SK-N-SH (cell line): ENCODE measurements at regions not wholly inside any gene's neighbourhood (a gene's known extent, or its start where the extent isn't known, plus 50 kb on each side); places are given as distances from the start of the nearest gene placed in this dataset.

Source experiments
- CTCF ChIA-PET: fragments of 300-600, 350-600 bp; formaldehyde crosslinking; extraction: SDS; loops from one replicate; lab custom pipeline; 2021; lab: Yijun Ruan, JAX
- POLR2A ChIA-PET: fragments of 350-600 bp; sonication (Branson Sonifier 250); formaldehyde crosslinking; extraction: SDS; loops from one replicate; lab custom pipeline; 2020; ENCODE audit warnings: antibody characterized with exemption, inconsistent platforms; lab: Yijun Ruan, JAX
- DNase-seq: peaks from one replicate; pipeline ENCODE4 v3.0.0; 2012
- H2AFZ ChIP-seq: fragments of 200-600 bp; sonication (generic); 2 replicates; pipeline ENCODE4 v1.8.1; 2016; ENCODE audit warnings: antibody characterized with exemption, mild to moderate bottlenecking, low read depth
- H3F3A ChIP-seq: fragments of 200-600 bp; sonication (generic); replicated peaks from 2 replicates; pipeline ENCODE3; 2016; ENCODE audit warnings: antibody characterized with exemption, mild to moderate bottlenecking; ENCODE audit not compliant: insufficient read depth
- H3K27ac ChIP-seq, 2 experiments: fragments of 200-500 bp in 1 of 2; fragments of 200-600 bp in 1 of 2; sonication (Bioruptor generic) in 1 of 2; sonication (generic), shearing (Covaris generic) in 1 of 2; 2 replicates each; pipeline versions ENCODE4 v1.5.1 to v1.6.1; 2014 to 2016; ENCODE audit warnings: low read depth in 2 of 2, inconsistent platforms in 1 of 2, low read length in 1 of 2, mild to moderate bottlenecking in 1 of 2, mixed read lengths in 1 of 2
- H3K27me3 ChIP-seq: fragments of 200-600 bp; sonication (generic), shearing (Covaris generic); 2 replicates; pipeline ENCODE4 v1.6.1; 2016; ENCODE audit warnings: mixed run types; ENCODE audit not compliant: insufficient read depth
- H3K36me3 ChIP-seq, 2 experiments: fragments of 200-500 bp in 1 of 2; fragments of 200-600 bp in 1 of 2; sonication (Bioruptor generic) in 1 of 2; sonication (generic) in 1 of 2; replicated peaks in 1 of 2; 2 replicates each; pipeline versions ENCODE3 to v1.5.1; 2014 to 2016; ENCODE audit warnings: low read length in 1 of 2, mild to moderate bottlenecking in 1 of 2; ENCODE audit not compliant: insufficient read depth in 2 of 2, control insufficient read depth in 1 of 2
- H3K4me1 ChIP-seq, 2 experiments: fragments of 200-500 bp in 1 of 2; fragments of 200-600 bp in 1 of 2; sonication (Bioruptor generic) in 1 of 2; sonication (generic), shearing (Covaris generic) in 1 of 2; 2 replicates each; pipeline versions ENCODE4 v1.5.1 to v1.6.1; 2014 to 2016; ENCODE audit warnings: low read depth in 1 of 2, low read length in 1 of 2, mixed run types in 1 of 2; ENCODE audit not compliant: insufficient read depth in 2 of 2, control insufficient read depth in 1 of 2
- H3K4me2 ChIP-seq: fragments of 200-600 bp; sonication (generic), shearing (Covaris generic); 2 replicates; pipeline ENCODE4 v1.6.1; 2017; ENCODE audit warnings: mixed run types
- H3K4me3 ChIP-seq, 2 experiments: fragments of 200-500 bp in 1 of 2; fragments of 200-600 bp in 1 of 2; sonication (Bioruptor generic) in 1 of 2; sonication (generic), shearing (Covaris generic) in 1 of 2; 2 replicates each; pipeline versions ENCODE4 v1.5.1 to v1.8.1; 2014 to 2016; ENCODE audit warnings: low read depth in 2 of 2, inconsistent platforms in 1 of 2, low read length in 1 of 2, mild to moderate bottlenecking in 1 of 2, mixed read lengths in 1 of 2, moderate library complexity in 1 of 2
- H3K79me2 ChIP-seq: fragments of 200-600 bp; sonication (generic); 2 replicates; pipeline ENCODE4 v1.8.1; 2017; ENCODE audit warnings: mild to moderate bottlenecking; ENCODE audit not compliant: insufficient read depth
- H3K9ac ChIP-seq: fragments of 200-600 bp; sonication (generic); 2 replicates; pipeline ENCODE4 v1.6.1; 2017; ENCODE audit warnings: mixed run types
- H3K9me2 ChIP-seq: fragments of 200-600 bp; sonication (generic); 2 replicates; pipeline ENCODE4 v1.6.1; 2017; ENCODE audit warnings: mixed run types
- H3K9me3 ChIP-seq: fragments of 200-600 bp; sonication (generic); 2 replicates; pipeline ENCODE4 v1.6.1; 2017; ENCODE audit warnings: mixed run types, mild to moderate bottlenecking, moderate library complexity
- H4K20me1 ChIP-seq: fragments of 200-600 bp; sonication (generic); 2 replicates; pipeline ENCODE4 v1.6.1; 2017; ENCODE audit warnings: mild to moderate bottlenecking, mixed run types; ENCODE audit not compliant: insufficient read depth
- FOXM1 ChIP-seq: IDR thresholded peaks from 2 replicates; pipeline ENCODE4 v1.4.0; 2012; ENCODE audit warnings: low read depth, mild to moderate bottlenecking
- GABPA ChIP-seq: IDR thresholded peaks from 2 replicates; pipeline ENCODE4 v1.4.0; 2012; ENCODE audit warnings: low read depth, mild to moderate bottlenecking
- NFIC ChIP-seq: IDR thresholded peaks from 2 replicates; pipeline ENCODE4 v1.4.0; 2012; ENCODE audit warnings: borderline replicate concordance
- PBX3 ChIP-seq: IDR thresholded peaks from 2 replicates; pipeline ENCODE4; 2012
- POLR2AphosphoS5 ChIP-seq: IDR thresholded peaks from 2 replicates; pipeline ENCODE4 v1.6.1; 2012; ENCODE audit warnings: low read depth, low read length
- TCF12 ChIP-seq: IDR thresholded peaks from 2 replicates; pipeline ENCODE4 v1.4.0; 2012
- TEAD4 ChIP-seq: IDR thresholded peaks from 2 replicates; pipeline ENCODE4 v1.4.0; 2012; ENCODE audit warnings: mild to moderate bottlenecking, borderline replicate concordance; ENCODE audit not compliant: insufficient read depth
- USF2 ChIP-seq: fragments of 150-350 bp; IDR thresholded peaks from 2 replicates; pipeline ENCODE4 v1.6.1; 2017; ENCODE audit warnings: antibody characterized with exemption, low read length, low read depth, borderline replicate concordance
- YY1 ChIP-seq: IDR thresholded peaks from 2 replicates; pipeline ENCODE4 v1.4.0; 2012; ENCODE audit warnings: low read depth, mild to moderate bottlenecking
- WGBS: methylation state at CpG from one replicate; pipeline ENCODE4 v1.1.6; 2017; ENCODE audit warnings: low lambda C conversion rate; 5-methylcytosine and 5-hydroxymethylcytosine counted together

- no peak for DNase-seq
- Histone ChIP-seq H3K27ac (no peak overlapping the region), H3K36me3 (no peaks in the 10 kb centered on the region), H3K4me1 (no peaks in the 10 kb centered on the region), H3K27me3 (no peaks in the 10 kb centered on the region), H3F3A (no peaks in the 10 kb centered on the region), H3K9me2 (no peaks in the 10 kb centered on the region), H2AFZ (0 out of 2 replicates have a peak overlapping the region, but pooled peaks have one; percentile 8), H4K20me1 (no peaks in the 10 kb centered on the region), H3K79me2 (no peaks in the 10 kb centered on the region), H3K4me3 (no peak overlapping the region), H3K9me3 (no peaks in the 10 kb centered on the region), H3K9ac (no peak overlapping the region), H3K4me2 (no peak overlapping the region)
- TF ChIP-seq TCF12 (no peak), YY1 (no peak), FOXM1 (no peak)
- POLR2A ChIA-PET, result interaction anchor here (1.1 kb wide), 1 partner anchor 12 kb away, joined by 5 read pairs; no protein-coding TSS in a partner anchor
- WGBS, result 82% methylated on average over 13 of the region's 13 CpGs
- CTCF ChIA-PET, result interaction anchor here (1.5 kb wide), 1 partner anchor 12 kb away, joined by 5 read pairs; no protein-coding TSS in a partner anchor
Observed at GRCh38 chr2:8159211-8159965, 522.5 kb upstream of the ID2 start.

- no peak overlapping the region for H3K9ac ChIP-seq
- H3K9me3 ChIP-seq, result no peaks in the 10 kb centered on the region
- no peaks in the 10 kb centered on the region for H3K36me3 ChIP-seq
- no peak overlapping the region for H3K4me2 ChIP-seq
- DNase-seq, result no peak
- TF ChIP-seq USF2 (no peak), NFIC (no peak), POLR2AphosphoS5 (no peak), GABPA (no peak), TEAD4 (no peak), PBX3 (no peak)
- H3F3A ChIP-seq, result no peaks in the 10 kb centered on the region
- ChIA-PET CTCF (interaction anchor here (1.5 kb wide), 1 partner anchor 12 kb away, joined by 5 read pairs; no protein-coding TSS in a partner anchor), POLR2A (interaction anchor here (1.1 kb wide), 1 partner anchor 11 kb away, joined by 5 read pairs; no protein-coding TSS in a partner anchor)
- H3K4me1 ChIP-seq, result no peaks in the 10 kb centered on the region
- no peaks in the 10 kb centered on the region for H3K79me2 ChIP-seq
- WGBS, result 69% methylated on average over 4 of the region's 4 CpGs
- H3K4me3 ChIP-seq, result no peak overlapping the region
- no peaks in the 10 kb centered on the region for H3K9me2 ChIP-seq
- no peaks in the 10 kb centered on the region for H3K27me3 ChIP-seq
- H2AFZ ChIP-seq, result 0 out of 2 replicates have a peak overlapping the region, but pooled peaks have one; percentile 8
- H4K20me1 ChIP-seq, result no peaks in the 10 kb centered on the region
- H3K27ac ChIP-seq, result no peak overlapping the region
Observed at GRCh38 chr2:8159966-8160603, 521.8 kb upstream of the ID2 start.
